ENCODE measurements at regions not wholly inside any gene's neighbourhood (a gene's known extent, or its start where the extent isn't known, plus 50 kb on each side); places are given as distances from the start of the nearest gene placed in this dataset.

- H3K9me3 Mint-ChIP-seq (ENCODE audit: unreplicated experiment): no peaks in the 10 kb centered on the region
- H3K27ac Mint-ChIP-seq (ENCODE audit: unreplicated experiment): no peak overlapping the region
- H3K27me3 Mint-ChIP-seq (ENCODE audit: unreplicated experiment): no peaks in the 10 kb centered on the region
- no peaks in the 10 kb centered on the region for H3K36me3 Mint-ChIP-seq (ENCODE audit: low read depth, unreplicated experiment)
- H3K4me1 Mint-ChIP-seq (ENCODE audit: unreplicated experiment): peaks cover 6% of the 10 kb centered on the region
- TF ChIP-seq CTCF (IDR thresholded peaks at IDR 0.05; ENCODE audit: unreplicated experiment): no peak
- DNase-seq (ENCODE audit: low spot score): no peak
- H3K4me3 Mint-ChIP-seq (ENCODE audit: unreplicated experiment): no peak overlapping the region
Observed at GRCh38 chr3:64859625-64860535, 172.1 kb upstream of the ADAMTS9 start.

GRCh38 chr3:64856977-64857516, 169.2 kb upstream of the ADAMTS9 start:
- Mint-ChIP-seq H3K9me3 (ENCODE audit: unreplicated experiment) (no peaks in the 10 kb centered on the region), H3K27me3 (ENCODE audit: unreplicated experiment) (no peaks in the 10 kb centered on the region), H3K27ac (ENCODE audit: unreplicated experiment) (no peak overlapping the region), H3K4me1 (ENCODE audit: unreplicated experiment) (peaks cover 6% of the 10 kb centered on the region), H3K36me3 (ENCODE audit: low read depth, unreplicated experiment) (no peaks in the 10 kb centered on the region), H3K4me3 (ENCODE audit: unreplicated experiment) (no peak overlapping the region)
- no peak for DNase-seq (ENCODE audit: low spot score)
- no peak for TF ChIP-seq CTCF (IDR thresholded peaks at IDR 0.05; ENCODE audit: unreplicated experiment)

GRCh38 chr3:64856106-64856505, 168.3 kb upstream of the ADAMTS9 start:
- no peaks in the 10 kb centered on the region for H3K36me3 Mint-ChIP-seq (ENCODE audit: low read depth, unreplicated experiment)
- no peak for TF ChIP-seq CTCF (IDR thresholded peaks at IDR 0.05; ENCODE audit: unreplicated experiment)
- no peak overlapping the region for H3K4me3 Mint-ChIP-seq (ENCODE audit: unreplicated experiment)
- H3K9me3 Mint-ChIP-seq (ENCODE audit: unreplicated experiment): no peaks in the 10 kb centered on the region
- H3K27me3 Mint-ChIP-seq (ENCODE audit: unreplicated experiment): no peaks in the 10 kb centered on the region
- peaks cover 6% of the 10 kb centered on the region for H3K4me1 Mint-ChIP-seq (ENCODE audit: unreplicated experiment)
- no peak for DNase-seq (ENCODE audit: low spot score)
- no peak overlapping the region for H3K27ac Mint-ChIP-seq (ENCODE audit: unreplicated experiment)

GRCh38 chr3:64853456-64853855, 165.7 kb upstream of the ADAMTS9 start:
- no peaks in the 10 kb centered on the region for H3K9me3 Mint-ChIP-seq (ENCODE audit: unreplicated experiment)
- H3K27me3 Mint-ChIP-seq (ENCODE audit: unreplicated experiment): no peaks in the 10 kb centered on the region
- no peak for TF ChIP-seq CTCF (IDR thresholded peaks at IDR 0.05; ENCODE audit: unreplicated experiment)
- DNase-seq (ENCODE audit: low spot score): no peak
- no peak overlapping the region for H3K4me3 Mint-ChIP-seq (ENCODE audit: unreplicated experiment)
- H3K36me3 Mint-ChIP-seq (ENCODE audit: low read depth, unreplicated experiment): no peaks in the 10 kb centered on the region
- H3K27ac Mint-ChIP-seq (ENCODE audit: unreplicated experiment): no peak overlapping the region
- H3K4me1 Mint-ChIP-seq (ENCODE audit: unreplicated experiment): no peaks in the 10 kb centered on the region

GRCh38 chr3:64852738-64853137, 164.9 kb upstream of the ADAMTS9 start:
- no peak overlapping the region for H3K4me3 Mint-ChIP-seq (ENCODE audit: unreplicated experiment)
- no peaks in the 10 kb centered on the region for H3K36me3 Mint-ChIP-seq (ENCODE audit: low read depth, unreplicated experiment)
- no peaks in the 10 kb centered on the region for H3K9me3 Mint-ChIP-seq (ENCODE audit: unreplicated experiment)
- H3K27ac Mint-ChIP-seq (ENCODE audit: unreplicated experiment): no peak overlapping the region
- no peak for TF ChIP-seq CTCF (IDR thresholded peaks at IDR 0.05; ENCODE audit: unreplicated experiment)
- DNase-seq (ENCODE audit: low spot score): no peak
- no peaks in the 10 kb centered on the region for H3K27me3 Mint-ChIP-seq (ENCODE audit: unreplicated experiment)
- H3K4me1 Mint-ChIP-seq (ENCODE audit: unreplicated experiment): no peaks in the 10 kb centered on the region

All from endothelial cell (in vitro differentiated cells).